T-cell (primary cell): ENCODE measurements at regions not wholly inside any gene's neighbourhood (a gene's known extent, or its start where the extent isn't known, plus 50 kb on each side); places are given as distances from the start of the nearest gene placed in this dataset.

Experiments used
- ATAC-seq, 4 experiments: fragments of 200-7000 bp in 3 of 4; fragments of 150-1000 bp in 1 of 4; cut with Tn5 transposase; replicated peaks in 1 of 4; 1 replicate in 3 of 4; 2 replicates in 1 of 4; pipeline ENCODE4 v1.10.0; 2021; ENCODE audit warnings: moderate library complexity in 3 of 4, mild to moderate bottlenecking in 2 of 4, moderate number of reproducible peaks in 1 of 4
- CTCF ChIA-PET, 2 donors: fragments of 300-600 bp; sonication (Branson Sonifier 250); formaldehyde crosslinking; loops; one replicate each; lab custom pipeline; 2022; ENCODE audit warnings: antibody characterized with exemption in 2 of 2; lab: Charles Lee
- POLR2A ChIA-PET, 2 donors: fragments of 300-600 bp; sonication (Branson Sonifier 250); formaldehyde crosslinking; loops; one replicate each; lab custom pipeline; 2022; ENCODE audit warnings: antibody characterized with exemption in 2 of 2; lab: Charles Lee
- DNase-seq, 35 experiments: peaks; one replicate each; pipeline versions ENCODE4 v3.0.0 to v3.0.0-alpha.2; 2013 to 2023
- H3K27ac ChIP-seq: one replicate; pipeline ENCODE4 v1.5.1; 2013; ENCODE audit warnings: low read length
- H3K27me3 ChIP-seq, 2 experiments: replicated peaks in 1 of 2; 1 replicate in 1 of 2; 2 replicates in 1 of 2; pipeline versions ENCODE4 v1.6.1 to v1.7.0; 2013; ENCODE audit warnings: low read length in 1 of 2, mixed read lengths in 1 of 2; ENCODE audit not compliant: control insufficient read depth in 2 of 2, insufficient read depth in 2 of 2; ENCODE audit errors: extremely low read depth in 1 of 2
- H3K36me3 ChIP-seq, 2 donors: 1 replicate in 1 of 2; 2 replicates in 1 of 2; pipeline versions ENCODE4 v1.6.1 to v1.7.0; 2013; ENCODE audit warnings: low read length in 1 of 2; ENCODE audit not compliant: control insufficient read depth in 2 of 2, insufficient read depth in 1 of 2; ENCODE audit errors: extremely low read depth in 1 of 2
- H3K4me1 ChIP-seq, 2 experiments: 1 replicate in 1 of 2; 2 replicates in 1 of 2; pipeline versions ENCODE4 v1.6.1 to v1.7.0; 2013; ENCODE audit warnings: low read length in 2 of 2, mixed read lengths in 1 of 2; ENCODE audit not compliant: insufficient read depth in 2 of 2, control insufficient read depth in 1 of 2; ENCODE audit errors: extremely low read depth in 1 of 2
- H3K4me3 ChIP-seq, 2 donors: 1 replicate in 1 of 2; 2 replicates in 1 of 2; pipeline versions ENCODE4 v1.5.1 to v1.7.0; 2013; ENCODE audit warnings: mild to moderate bottlenecking in 2 of 2, low read length in 1 of 2, moderate library complexity in 1 of 2; ENCODE audit not compliant: control insufficient read depth in 1 of 2; ENCODE audit errors: extremely low read depth in 1 of 2
- H3K9me3 ChIP-seq: 2 replicates; pipeline ENCODE4 v1.7.0; 2013
- H3K27ac Mint-ChIP-seq, 2 donors: one replicate each; pipeline ENCODE4 v1.8.0; 2020 to 2021; ENCODE audit warnings: mild to moderate bottlenecking in 2 of 2, mixed read lengths in 2 of 2
- H3K27me3 Mint-ChIP-seq, 2 donors: one replicate each; pipeline ENCODE4 v1.8.0; 2021 to 2022; ENCODE audit warnings: mixed read lengths in 2 of 2
- H3K36me3 Mint-ChIP-seq: one replicate; pipeline ENCODE4 v1.8.0; 2021; ENCODE audit warnings: mixed read lengths
- H3K4me1 Mint-ChIP-seq, 3 donors: one replicate each; pipeline ENCODE4 v1.8.0; 2020 to 2022; ENCODE audit warnings: mixed read lengths in 3 of 3, mild to moderate bottlenecking in 1 of 3
- H3K4me3 Mint-ChIP-seq, 3 donors: one replicate each; pipeline ENCODE4 v1.8.0; 2020 to 2022; ENCODE audit warnings: mild to moderate bottlenecking in 3 of 3, mixed read lengths in 3 of 3, moderate library complexity in 3 of 3
- H3K9me3 Mint-ChIP-seq, 3 donors: one replicate each; pipeline ENCODE4 v1.8.0; 2020 to 2022; ENCODE audit warnings: mixed read lengths in 3 of 3
- WGBS: methylation state at CpG from one replicate; pipeline ENCODE4 v1.1.5; 2013; ENCODE audit warnings: missing lambda C conversion rate; ENCODE audit not compliant: insufficient coverage; 5-methylcytosine and 5-hydroxymethylcytosine counted together

DNA sequence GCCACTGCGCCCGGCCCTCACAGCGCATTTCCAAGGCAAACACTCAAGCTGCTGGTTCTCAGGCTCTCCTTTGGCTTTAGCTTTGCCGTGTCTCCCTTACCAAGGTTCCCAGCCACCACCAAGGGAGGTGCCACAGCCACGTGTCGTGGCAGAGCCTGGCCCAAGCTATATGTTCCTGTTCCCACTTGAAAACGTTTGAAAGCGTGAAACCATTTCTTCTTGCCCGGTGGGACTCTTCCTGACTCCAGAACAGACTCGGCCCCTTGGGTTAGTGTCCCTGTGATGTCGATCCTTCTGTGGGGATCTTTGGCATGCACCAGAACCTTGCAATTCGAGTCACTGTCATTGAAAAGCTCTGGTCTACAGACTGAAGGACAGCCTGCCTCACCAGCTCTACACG, 147.9 kb downstream of the HSD17B3 start:
- ChIA-PET CTCF (interaction anchor here in 1 of 2 donors (0.7 kb wide), 1 partner anchor 32 kb away, joined by 7 read pairs; no protein-coding TSS in a partner anchor), POLR2A (no interaction called here)
- no peaks in the 10 kb centered on the region for H3K9me3 Mint-ChIP-seq
- peaks cover 10% of the 10 kb centered on the region in 2 donors for H3K27me3 Mint-ChIP-seq
- no peaks in the 10 kb centered on the region for H3K9me3 ChIP-seq
- H3K27ac ChIP-seq = no peak overlapping the region
- no peak overlapping the region for H3K4me3 ChIP-seq
- peaks cover 20 to 22% of the 10 kb centered on the region in 2 experiments for H3K4me1 ChIP-seq
- H3K36me3 ChIP-seq = no peaks in the 10 kb centered on the region
- peaks cover 26 to 33% (median 31%) of the 10 kb centered on the region in 3 donors for H3K4me1 Mint-ChIP-seq
- H3K4me3 Mint-ChIP-seq = no peak overlapping the region
- DNase-seq = no peak
- no peak for ATAC-seq
- H3K36me3 Mint-ChIP-seq = no peaks in the 10 kb centered on the region
- peaks cover 0 to 11% of the 10 kb centered on the region in 2 experiments for H3K27me3 ChIP-seq
- 87% methylated on average over 11 of the region's 13 CpGs for WGBS
- H3K27ac Mint-ChIP-seq = no peak overlapping the region

- ChIA-PET POLR2A (no interaction called here), CTCF (interaction anchor here in 1 of 2 donors (0.6 kb wide), 1 partner anchor 15 kb away, joined by 4 read pairs; no protein-coding TSS in a partner anchor)
- no peak overlapping the region for H3K27ac ChIP-seq
- no peaks in the 10 kb centered on the region for H3K9me3 ChIP-seq
- peaks cover 0 to 11% of the 10 kb centered on the region in 2 experiments for H3K27me3 ChIP-seq
- H3K4me1 ChIP-seq = peaks cover 18 to 21% of the 10 kb centered on the region in 2 experiments
- Mint-ChIP-seq H3K4me3 (no peak overlapping the region), H3K27ac (no peak overlapping the region), H3K4me1 (peaks cover 18 to 23% (median 21%) of the 10 kb centered on the region in 3 donors), H3K36me3 (no peaks in the 10 kb centered on the region), H3K27me3 (peaks cover 10 to 11% of the 10 kb centered on the region in 2 donors), H3K9me3 (no peaks in the 10 kb centered on the region)
- ATAC-seq (no peak), DNase-seq (no peak)
- no peak overlapping the region for H3K4me3 ChIP-seq
- WGBS = 71% methylated on average over 2 of the region's 2 CpGs
- no peaks in the 10 kb centered on the region for H3K36me3 ChIP-seq
Observed at GRCh38 chr9:96152550-96152949, 149.4 kb downstream of the HSD17B3 start.

- Histone ChIP-seq H3K4me1 (peaks cover 16 to 18% of the 10 kb centered on the region in 2 experiments), H3K27ac (peak overlapping the region; percentile 7), H3K36me3 (no peaks in the 10 kb centered on the region), H3K9me3 (no peaks in the 10 kb centered on the region), H3K4me3 (peak overlapping the region in 1 of 2 donors; percentile 23), H3K27me3 (peaks cover 0 to 10% of the 10 kb centered on the region in 2 experiments)
- ChIA-PET CTCF (interaction anchor here in 1 of 2 donors (0.6 kb wide), 1 partner anchor 27 kb away, joined by 6 read pairs; no protein-coding TSS in a partner anchor), POLR2A (no interaction called here)
- Mint-ChIP-seq H3K4me1 (peaks cover 25 to 26% (median 26%) of the 10 kb centered on the region in 3 donors), H3K36me3 (no peaks in the 10 kb centered on the region), H3K27me3 (peaks cover 16 to 22% of the 10 kb centered on the region in 2 donors), H3K9me3 (no peaks in the 10 kb centered on the region), H3K27ac (peak overlapping the region in 1 of 2 donors; percentile 9), H3K4me3 (peak overlapping the region; percentile 4 to 71 (median 65))
- DNase-seq (peak in 28 of 35 experiments; percentile 5 to 60 (median 24)), ATAC-seq (peak; percentile 79 to 93 (median 90))
- 0% methylated on average over 1 of the region's 11 CpGs for WGBS
Observed at GRCh38 chr9:96150324-96151227, 151.4 kb downstream of the HSD17B3 start.

- H3K27ac Mint-ChIP-seq = no peak overlapping the region
- Histone ChIP-seq H3K4me3 (peak overlapping the region; percentile 30 to 35), H3K27me3 (peaks cover 0 to 11% of the 10 kb centered on the region in 2 experiments), H3K4me1 (peaks cover 16 to 18% of the 10 kb centered on the region in 2 experiments), H3K36me3 (no peaks in the 10 kb centered on the region), H3K9me3 (no peaks in the 10 kb centered on the region), H3K27ac (no peak overlapping the region)
- no peaks in the 10 kb centered on the region for H3K9me3 Mint-ChIP-seq
- H3K36me3 Mint-ChIP-seq = no peaks in the 10 kb centered on the region
- ChIA-PET POLR2A (interaction anchor here (0.5 to 0.6 kb wide), 2 partner anchors 9 to 254 kb away, joined by 3 to 4 read pairs; no protein-coding TSS in a partner anchor), CTCF (no interaction called here)
- 0% methylated on average over 2 of the region's 13 CpGs for WGBS
- DNase-seq (peak in 3 of 35 experiments; percentile 6 to 26 (median 7)), ATAC-seq (peak; percentile 38 to 50 (median 45))
- peak overlapping the region; percentile 54 to 71 (median 65) for H3K4me3 Mint-ChIP-seq
- peaks cover 25 to 26% (median 26%) of the 10 kb centered on the region in 3 donors for H3K4me1 Mint-ChIP-seq
- peaks cover 16 to 26% of the 10 kb centered on the region in 2 donors for H3K27me3 Mint-ChIP-seq
Observed at GRCh38 chr9:96149533-96150280, 152.3 kb downstream of the HSD17B3 start.

- Mint-ChIP-seq H3K27me3 (peaks cover 18 to 30% of the 10 kb centered on the region in 2 donors), H3K9me3 (no peaks in the 10 kb centered on the region), H3K36me3 (no peaks in the 10 kb centered on the region), H3K4me1 (peaks cover 25 to 26% (median 26%) of the 10 kb centered on the region in 3 donors), H3K4me3 (peak overlapping the region in 1 of 3 donors; percentile 65), H3K27ac (no peak overlapping the region)
- ChIA-PET CTCF (no interaction called here), POLR2A (interaction anchor here in 1 of 2 donors (0.5 kb wide), 1 partner anchor 10 kb away, joined by 3 read pairs; no protein-coding TSS in a partner anchor)
- no peak overlapping the region for H3K27ac ChIP-seq
- no peaks in the 10 kb centered on the region for H3K9me3 ChIP-seq
- H3K36me3 ChIP-seq = no peaks in the 10 kb centered on the region
- H3K4me3 ChIP-seq = no peak overlapping the region
- 98% methylated on average over 5 of the region's 8 CpGs for WGBS
- ATAC-seq = no peak
- H3K4me1 ChIP-seq = peaks cover 16 to 18% of the 10 kb centered on the region in 2 experiments
- H3K27me3 ChIP-seq = peaks cover 0 to 15% of the 10 kb centered on the region in 2 experiments
- DNase-seq = no peak
Observed at GRCh38 chr9:96148634-96149532, 153.1 kb downstream of the HSD17B3 start.
